GM21528 (cell line): ENCODE measurements at regions not wholly inside any gene's neighbourhood (a gene's known extent, or its start where the extent isn't known, plus 50 kb on each side); places are given as distances from the start of the nearest gene placed in this dataset.

ENCODE experiments used
- ATAC-seq: cut with Tn5 transposase; IDR thresholded peaks from one replicate; pipeline ENCODE4 v1.9.1; 2021; ENCODE audit warnings: mild to moderate bottlenecking, moderate library complexity; ENCODE audit not compliant: unreplicated experiment, low FRiP score

GRCh38 chr12:127507341-127507740, 759.6 kb upstream of the TMEM132C start:
- ATAC-seq: no peak

- ATAC-seq: no peak
Observed at GRCh38 chr12:127509066-127509778, 757.7 kb upstream of the TMEM132C start.

GRCh38 chr12:127515941-127516340, 751.0 kb upstream of the TMEM132C start:
- no peak for ATAC-seq

- ATAC-seq: no peak
Observed at GRCh38 chr12:127516467-127516866, 750.5 kb upstream of the TMEM132C start.

- no peak for ATAC-seq
Observed at GRCh38 chr12:127519779-127520178, 747.2 kb upstream of the TMEM132C start.

- no peak for ATAC-seq
Observed at GRCh38 chr12:127526925-127527324, 740.0 kb upstream of the TMEM132C start.

- ATAC-seq: no peak
Observed at GRCh38 chr12:127528551-127528950, 738.4 kb upstream of the TMEM132C start.

- ATAC-seq: no peak
Observed at GRCh38 chr12:127531542-127531941, 735.4 kb upstream of the TMEM132C start.

GRCh38 chr12:127533353-127533752, 733.6 kb upstream of the TMEM132C start:
- ATAC-seq: no peak

- no peak for ATAC-seq
Observed at GRCh38 chr12:127536833-127537428, 730.0 kb upstream of the TMEM132C start.

- ATAC-seq: no peak
Observed at GRCh38 chr12:127538316-127538715, 728.7 kb upstream of the TMEM132C start.

- no peak for ATAC-seq
Observed at GRCh38 chr12:127539226-127539858, 727.6 kb upstream of the TMEM132C start.

- no peak for ATAC-seq
Observed at GRCh38 chr12:127542391-127542790, 724.6 kb upstream of the TMEM132C start.

- no peak for ATAC-seq
Observed at GRCh38 chr12:127542931-127543330, 724.0 kb upstream of the TMEM132C start.

GRCh38 chr12:127546721-127547505, 720.1 kb upstream of the TMEM132C start:
- ATAC-seq: no peak

- no peak for ATAC-seq
Observed at GRCh38 chr12:127548123-127548553, 718.8 kb upstream of the TMEM132C start.

- ATAC-seq: no peak
Observed at GRCh38 chr12:127550271-127550670, 716.7 kb upstream of the TMEM132C start.

- no peak for ATAC-seq
Observed at GRCh38 chr12:127552838-127553237, 714.1 kb upstream of the TMEM132C start.

GRCh38 chr12:127555071-127555470, 711.9 kb upstream of the TMEM132C start:
- no peak for ATAC-seq

- no peak for ATAC-seq
Observed at GRCh38 chr12:127556231-127556886, 710.6 kb upstream of the TMEM132C start.
